IMR-90 (cell line): ENCODE measurements at regions not wholly inside any gene's neighbourhood (a gene's known extent, or its start where the extent isn't known, plus 50 kb on each side); places are given as distances from the start of the nearest gene placed in this dataset.

ENCODE experiments used
- ATAC-seq: fragments of 200-7000 bp; cut with Tn5 transposase; 2 replicates; pipeline ENCODE4 v1.9.1; 2020; ENCODE audit warnings: low read depth, mild to moderate bottlenecking, moderate library complexity
- BruUV-seq: library from RNA; stranded (reverse); fragments of 400-500 nt; replicated peaks from 2 replicates; lab custom pipeline; 2021; lab: Mats Ljungman, UMichigan
- CTCF ChIA-PET: fragments of 300-600 bp; formaldehyde crosslinking; extraction: SDS; loops from one replicate; lab custom pipeline; 2021; ENCODE audit warnings: antibody characterized with exemption; lab: Yijun Ruan, JAX
- POLR2A ChIA-PET: fragments of 300-600 bp; sonication (Branson Sonifier 250); formaldehyde crosslinking; loops from one replicate; lab custom pipeline; 2022; ENCODE audit warnings: antibody characterized with exemption; ENCODE audit not compliant: unreplicated experiment; lab: Charles Lee
- DNase-seq: peaks from one replicate; pipeline ENCODE4 v3.0.0; 2013
- H2AFZ ChIP-seq: replicated peaks from 2 replicates; pipeline ENCODE3; 2013; ENCODE audit warnings: low read length, mild to moderate bottlenecking; ENCODE audit not compliant: poor library complexity
- H2AK5ac ChIP-seq: 2 replicates; pipeline ENCODE4 v1.6.1; 2013; ENCODE audit warnings: low read depth, low read length, inconsistent platforms
- H2AK9ac ChIP-seq: replicated peaks from 2 replicates; pipeline ENCODE3; 2013; ENCODE audit warnings: mild to moderate bottlenecking, low read depth, low read length, moderate library complexity; ENCODE audit not compliant: poor library complexity
- H2BK120ac ChIP-seq: 2 replicates; pipeline ENCODE4 v1.6.1; 2013; ENCODE audit warnings: low read depth, low read length, inconsistent platforms
- H2BK15ac ChIP-seq: 3 replicates; pipeline ENCODE4 v1.6.1; 2013; ENCODE audit warnings: low read depth, low read length, inconsistent platforms
- H2BK20ac ChIP-seq: 2 replicates; pipeline ENCODE4 v1.6.1; 2013; ENCODE audit warnings: low read depth, mild to moderate bottlenecking, inconsistent platforms, low read length, moderate library complexity
- H2BK5ac ChIP-seq: 2 replicates; pipeline ENCODE4 v1.6.1; 2013; ENCODE audit warnings: mild to moderate bottlenecking, low read depth, low read length, inconsistent platforms; ENCODE audit not compliant: poor library complexity, severe bottlenecking
- H3K14ac ChIP-seq: replicated peaks from 2 replicates; pipeline ENCODE4 v1.6.1; 2013; ENCODE audit warnings: low read depth, low read length, inconsistent platforms
- H3K18ac ChIP-seq: 2 replicates; pipeline ENCODE4 v1.6.1; 2013; ENCODE audit warnings: low read depth, low read length, control low read depth
- H3K23ac ChIP-seq: 2 replicates; pipeline ENCODE4 v1.6.1; 2013; ENCODE audit warnings: low read depth, low read length, inconsistent platforms
- H3K27ac ChIP-seq: 2 replicates; pipeline ENCODE4 v1.5.1; 2013; ENCODE audit warnings: mild to moderate bottlenecking, control low read depth, low read length; ENCODE audit not compliant: insufficient read depth
- H3K27me3 ChIP-seq: 2 replicates; pipeline ENCODE4 v1.6.1; 2013; ENCODE audit warnings: low read length; ENCODE audit not compliant: control insufficient read depth, insufficient read depth
- H3K36me3 ChIP-seq: 2 replicates; pipeline ENCODE4 v1.6.1; 2013; ENCODE audit warnings: low read length, mixed read lengths; ENCODE audit not compliant: control insufficient read depth, insufficient read depth
- H3K4ac ChIP-seq: 2 replicates; pipeline ENCODE4 v1.6.1; 2013; ENCODE audit warnings: low read depth, low read length, inconsistent platforms
- H3K4me1 ChIP-seq: 2 replicates; pipeline ENCODE4 v1.6.1; 2013; ENCODE audit warnings: low read length, mixed read lengths; ENCODE audit not compliant: control insufficient read depth, insufficient read depth
- H3K4me2 ChIP-seq: 2 replicates; pipeline ENCODE4 v1.6.1; 2013; ENCODE audit warnings: low read depth, mild to moderate bottlenecking, control low read depth, low read length, moderate library complexity
- H3K4me3 ChIP-seq: 2 replicates; pipeline ENCODE4 v1.5.1; 2013; ENCODE audit warnings: low read depth, mild to moderate bottlenecking, control low read depth, low read length, moderate library complexity; ENCODE audit not compliant: insufficient read depth
- H3K56ac ChIP-seq: 2 replicates; pipeline ENCODE4 v1.6.1; 2013; ENCODE audit warnings: low read length, inconsistent platforms; ENCODE audit not compliant: insufficient read depth; ENCODE audit errors: extremely low read depth
- H3K79me1 ChIP-seq, 2 experiments: 2 replicates each; pipeline ENCODE4 v1.6.1; 2013; ENCODE audit warnings: low read length in 2 of 2, inconsistent platforms in 1 of 2, low read depth in 1 of 2
- H3K9ac ChIP-seq: 2 replicates; pipeline ENCODE4 v1.6.1; 2013; ENCODE audit warnings: low read depth, low read length, control low read depth
- H3K9me1 ChIP-seq: 2 replicates; pipeline ENCODE4 v1.6.1; 2013; ENCODE audit warnings: low read length, inconsistent platforms; ENCODE audit not compliant: insufficient read depth
- H3K9me3 ChIP-seq: 2 replicates; pipeline ENCODE4 v1.6.1; 2013; ENCODE audit warnings: low read length; ENCODE audit not compliant: control insufficient read depth, insufficient read depth
- H4K20me1 ChIP-seq: 2 replicates; pipeline ENCODE4 v1.6.1; 2013; ENCODE audit warnings: low read length, inconsistent platforms; ENCODE audit not compliant: insufficient read depth
- H4K5ac ChIP-seq: 2 replicates; pipeline ENCODE4 v1.6.1; 2013; ENCODE audit warnings: mild to moderate bottlenecking, low read depth, low read length, control low read depth
- H4K8ac ChIP-seq, 2 experiments: 2 replicates each; pipeline ENCODE4 v1.6.1; 2013; ENCODE audit warnings: low read depth in 2 of 2, low read length in 2 of 2, control low read depth in 1 of 2, inconsistent platforms in 1 of 2
- H4K91ac ChIP-seq: 2 replicates; pipeline ENCODE4 v1.6.1; 2013; ENCODE audit warnings: low read depth, low read length, inconsistent platforms; ENCODE audit not compliant: insufficient read depth
- BHLHE40 ChIP-seq: fragments of 150-350 bp; IDR thresholded peaks from 2 replicates; pipeline ENCODE4 v1.6.1; 2016; ENCODE audit warnings: mild to moderate bottlenecking, low read depth, low read length
- CEBPB ChIP-seq: IDR thresholded peaks from 2 replicates; pipeline ENCODE4 v1.6.1; 2012; ENCODE audit warnings: low read depth, low read length, improper control_type of control experiment
- CHD1 ChIP-seq: IDR thresholded peaks from 2 replicates; pipeline ENCODE4 v1.6.1; 2012; ENCODE audit warnings: low read depth, low read length, improper control_type of control experiment
- MAFK ChIP-seq: IDR thresholded peaks from 2 replicates; pipeline ENCODE4 v1.6.1; 2012; ENCODE audit warnings: low read depth, low read length, improper control_type of control experiment
- NFE2L2 ChIP-seq: fragments of 150-350 bp; IDR thresholded peaks from 2 replicates; pipeline ENCODE4 v1.6.1; 2016; ENCODE audit warnings: low read depth, mild to moderate bottlenecking, low read length
- RAD21 ChIP-seq: IDR thresholded peaks from 2 replicates; pipeline ENCODE4 v1.6.1; 2012; ENCODE audit warnings: low read length, improper control_type of control experiment
- RCOR1 ChIP-seq: IDR thresholded peaks from 2 replicates; pipeline ENCODE4 v1.6.1; 2012; ENCODE audit warnings: mild to moderate bottlenecking, low read length, improper control_type of control experiment; ENCODE audit not compliant: insufficient replicate concordance
- RFX5 ChIP-seq: IDR thresholded peaks from 2 replicates; pipeline ENCODE4 v1.8.0; 2012; ENCODE audit warnings: low read depth, mild to moderate bottlenecking, low read length, moderate library complexity
- SMC3 ChIP-seq: fragments of 150-350 bp; IDR thresholded peaks from 2 replicates; pipeline ENCODE4 v1.6.1; 2016; ENCODE audit warnings: low read depth, mild to moderate bottlenecking, antibody characterized with exemption, low read length, moderate library complexity
- WGBS, 2 experiments: methylation state at CpG; one replicate each; pipeline versions ENCODE4 v1.1.5 to v1.1.7; 2013; ENCODE audit warnings: missing lambda C conversion rate in 2 of 2; ENCODE audit not compliant: insufficient read length in 1 of 2; ENCODE audit errors: extremely low coverage in 2 of 2; 5-methylcytosine and 5-hydroxymethylcytosine counted together
- dilution Hi-C: fragments of 300-500 bp; cut with HindIII; formaldehyde crosslinking; loops from one replicate; pipeline ENCODE4 v1.14.3; 2018; ENCODE audit warnings: low sequenced_read_pairs; ENCODE audit not compliant: unreplicated experiment
- in situ Hi-C: fragments of 300-500 bp; cut with MboI; formaldehyde crosslinking; loops from 3 replicates; pipeline ENCODE4 v1.14.3; 2019; ENCODE audit warnings: low sequenced_read_pairs, inconsistent platforms, mixed read lengths
- intact Hi-C: fragments of 100-400 bp; cut with micrococcal nuclease; formaldehyde crosslinking; loops from 2 replicates; pipeline ENCODE4 v1.10.0; 2022
- TF ChIP-seq, protein P1 (sequence below): fragments of 150-350 bp; IDR thresholded peaks from 2 replicates; pipeline ENCODE4 v1.6.1; 2017; ENCODE audit warnings: mild to moderate bottlenecking, antibody characterized with exemption, low read length, low read depth
- TF ChIP-seq, protein P2 (sequence below): fragments of 150-350 bp; IDR thresholded peaks from 2 replicates; pipeline ENCODE4 v1.6.1; 2016; ENCODE audit warnings: low read depth, mild to moderate bottlenecking, low read length, moderate library complexity, borderline replicate concordance
- TF ChIP-seq, protein P3 (sequence below): conservative IDR thresholded peaks from 2 replicates; pipeline ENCODE4 v1.5.1; 2012; ENCODE audit warnings: mild to moderate bottlenecking, low read depth, low read length, improper control_type of control experiment

DNA sequence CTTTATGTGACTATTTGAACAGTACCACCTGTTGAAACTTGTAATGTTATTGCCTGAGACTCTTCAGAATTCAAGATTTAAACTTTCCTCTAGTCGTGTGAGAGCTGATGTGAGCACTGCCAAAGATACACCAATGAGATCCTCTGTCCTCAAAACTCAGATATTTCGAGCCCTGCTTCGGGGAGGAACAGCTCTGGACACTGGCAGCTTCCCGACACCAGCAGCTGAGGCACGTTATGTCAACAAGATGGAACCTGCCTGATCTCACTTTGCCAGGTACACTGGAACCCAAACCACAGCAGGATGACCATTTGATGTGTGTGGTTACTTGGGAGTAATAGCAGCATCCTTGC is 319.9 kb upstream of the RBMS1 start:
- no peak overlapping the region for H4K91ac ChIP-seq
- no peak overlapping the region for H3K18ac ChIP-seq
- WGBS, 2 experiments = 84% methylated on average over 3 of the region's 5 CpGs; no CpG with 5 or more reads in 1 of the 2 experiments
- no peak overlapping the region for H2AK9ac ChIP-seq
- no peak overlapping the region for H2BK15ac ChIP-seq
- DNase-seq (no peak), ATAC-seq (no peak)
- H3K27ac ChIP-seq = no peak overlapping the region
- no peaks in the 10 kb centered on the region for H3K4me1 ChIP-seq
- TF ChIP-seq NFE2L2 (no peak), RAD21 (no peak), SMC3 (no peak), RFX5 (no peak), CEBPB (no peak), BHLHE40 (no peak), CHD1 (no peak), RCOR1 (no peak), MAFK (no peak)
- TF ChIP-seq, protein P1, sequence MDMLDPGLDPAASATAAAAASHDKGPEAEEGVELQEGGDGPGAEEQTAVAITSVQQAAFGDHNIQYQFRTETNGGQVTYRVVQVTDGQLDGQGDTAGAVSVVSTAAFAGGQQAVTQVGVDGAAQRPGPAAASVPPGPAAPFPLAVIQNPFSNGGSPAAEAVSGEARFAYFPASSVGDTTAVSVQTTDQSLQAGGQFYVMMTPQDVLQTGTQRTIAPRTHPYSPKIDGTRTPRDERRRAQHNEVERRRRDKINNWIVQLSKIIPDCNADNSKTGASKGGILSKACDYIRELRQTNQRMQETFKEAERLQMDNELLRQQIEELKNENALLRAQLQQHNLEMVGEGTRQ = no peak
- TF ChIP-seq, protein P2, sequence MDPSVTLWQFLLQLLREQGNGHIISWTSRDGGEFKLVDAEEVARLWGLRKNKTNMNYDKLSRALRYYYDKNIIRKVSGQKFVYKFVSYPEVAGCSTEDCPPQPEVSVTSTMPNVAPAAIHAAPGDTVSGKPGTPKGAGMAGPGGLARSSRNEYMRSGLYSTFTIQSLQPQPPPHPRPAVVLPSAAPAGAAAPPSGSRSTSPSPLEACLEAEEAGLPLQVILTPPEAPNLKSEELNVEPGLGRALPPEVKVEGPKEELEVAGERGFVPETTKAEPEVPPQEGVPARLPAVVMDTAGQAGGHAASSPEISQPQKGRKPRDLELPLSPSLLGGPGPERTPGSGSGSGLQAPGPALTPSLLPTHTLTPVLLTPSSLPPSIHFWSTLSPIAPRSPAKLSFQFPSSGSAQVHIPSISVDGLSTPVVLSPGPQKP = no peak
- TF ChIP-seq, protein P3, sequence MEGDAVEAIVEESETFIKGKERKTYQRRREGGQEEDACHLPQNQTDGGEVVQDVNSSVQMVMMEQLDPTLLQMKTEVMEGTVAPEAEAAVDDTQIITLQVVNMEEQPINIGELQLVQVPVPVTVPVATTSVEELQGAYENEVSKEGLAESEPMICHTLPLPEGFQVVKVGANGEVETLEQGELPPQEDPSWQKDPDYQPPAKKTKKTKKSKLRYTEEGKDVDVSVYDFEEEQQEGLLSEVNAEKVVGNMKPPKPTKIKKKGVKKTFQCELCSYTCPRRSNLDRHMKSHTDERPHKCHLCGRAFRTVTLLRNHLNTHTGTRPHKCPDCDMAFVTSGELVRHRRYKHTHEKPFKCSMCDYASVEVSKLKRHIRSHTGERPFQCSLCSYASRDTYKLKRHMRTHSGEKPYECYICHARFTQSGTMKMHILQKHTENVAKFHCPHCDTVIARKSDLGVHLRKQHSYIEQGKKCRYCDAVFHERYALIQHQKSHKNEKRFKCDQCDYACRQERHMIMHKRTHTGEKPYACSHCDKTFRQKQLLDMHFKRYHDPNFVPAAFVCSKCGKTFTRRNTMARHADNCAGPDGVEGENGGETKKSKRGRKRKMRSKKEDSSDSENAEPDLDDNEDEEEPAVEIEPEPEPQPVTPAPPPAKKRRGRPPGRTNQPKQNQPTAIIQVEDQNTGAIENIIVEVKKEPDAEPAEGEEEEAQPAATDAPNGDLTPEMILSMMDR = no peak
- H3K14ac ChIP-seq = no peak overlapping the region
- H3K36me3 ChIP-seq = no peaks in the 10 kb centered on the region
- H2BK120ac ChIP-seq = no peak overlapping the region
- intact Hi-C loops = no loop called here
- no peaks in the 10 kb centered on the region for H3K9me3 ChIP-seq
- CTCF ChIA-PET = no interaction called here
- POLR2A ChIA-PET = no interaction called here
- no peak overlapping the region for H3K23ac ChIP-seq
- H2AK5ac ChIP-seq = no peak overlapping the region
- H3K79me1 ChIP-seq = no peaks in the 10 kb centered on the region
- in situ Hi-C loops = no loop called here
- BruUV-seq = no TSS peak
- no peak overlapping the region for H3K56ac ChIP-seq
- no peak overlapping the region for H3K4me2 ChIP-seq
- dilution Hi-C loops = no loop called here
- no peak overlapping the region for H3K4ac ChIP-seq
- 0 out of 2 replicates have a peak, but pooled peaks cover 3% of the 10 kb centered on the region for H3K9me1 ChIP-seq
- H3K9ac ChIP-seq = no peak overlapping the region
- no peaks in the 10 kb centered on the region for H3K27me3 ChIP-seq
- no peak overlapping the region for H4K8ac ChIP-seq
- no peak overlapping the region for H2BK20ac ChIP-seq
- no peak overlapping the region for H2BK5ac ChIP-seq
- no peaks in the 10 kb centered on the region for H4K20me1 ChIP-seq
- H3K4me3 ChIP-seq = no peak overlapping the region
- H2AFZ ChIP-seq = no peak overlapping the region
- no peak overlapping the region for H4K5ac ChIP-seq
